ENCODE measurements at regions not wholly inside any gene's neighbourhood (a gene's known extent, or its start where the extent isn't known, plus 50 kb on each side); places are given as distances from the start of the nearest gene placed in this dataset.

- TF ChIP-seq YY1 (tag by site-specific recombination; IDR thresholded peaks at IDR 0.05) (no peak), ZNF140 (tag by site-specific recombination; IDR thresholded peaks at IDR 0.05) (no peak)
These were observed 206.7 kb upstream of the KLF4 start for GRCh38 chr9:107696302-107696701.
